Mesenchymal stem cell (in vitro differentiated cells and primary cell): ENCODE measurements at regions not wholly inside any gene's neighbourhood (a gene's known extent, or its start where the extent isn't known, plus 50 kb on each side); places are given as distances from the start of the nearest gene placed in this dataset.

Experiments used
- DNase-seq: peaks from one replicate; pipeline ENCODE4 v3.0.0-alpha.2; 2013
- H2AFZ ChIP-seq: one replicate; pipeline ENCODE4 v1.6.1; 2013; ENCODE audit warnings: low read depth, mild to moderate bottlenecking, control low read depth, inconsistent platforms, low read length, moderate library complexity
- H2AK5ac ChIP-seq: 2 replicates; pipeline ENCODE4 v1.6.1; 2013; ENCODE audit warnings: low read length, moderate library complexity, mild to moderate bottlenecking, inconsistent platforms; ENCODE audit not compliant: severe bottlenecking
- H2BK120ac ChIP-seq: one replicate; pipeline ENCODE4 v1.6.1; 2013; ENCODE audit warnings: low read depth, mild to moderate bottlenecking, inconsistent platforms, low read length, moderate library complexity
- H2BK12ac ChIP-seq, 2 experiments: one replicate each; pipeline ENCODE4 v1.6.1; 2013; ENCODE audit warnings: inconsistent platforms in 2 of 2, low read length in 2 of 2, mild to moderate bottlenecking in 2 of 2, moderate library complexity in 2 of 2, control low read depth in 1 of 2
- H2BK15ac ChIP-seq: one replicate; pipeline ENCODE4 v1.6.1; 2013; ENCODE audit warnings: mild to moderate bottlenecking, low read depth, inconsistent platforms; ENCODE audit not compliant: poor library complexity, severe bottlenecking
- H2BK5ac ChIP-seq: 2 replicates; pipeline ENCODE4 v1.6.1; 2013; ENCODE audit warnings: low read depth, mild to moderate bottlenecking, low read length, control low read depth, inconsistent platforms; ENCODE audit not compliant: poor library complexity, severe bottlenecking
- H3K14ac ChIP-seq, 2 experiments: one replicate each; pipeline ENCODE4 v1.6.1; 2013; ENCODE audit warnings: inconsistent platforms in 2 of 2, low read length in 2 of 2, control low read depth in 1 of 2, mild to moderate bottlenecking in 1 of 2, moderate library complexity in 1 of 2
- H3K18ac ChIP-seq, 2 experiments: one replicate each; pipeline ENCODE4 v1.6.1; 2013; ENCODE audit warnings: inconsistent platforms in 2 of 2, low read length in 2 of 2, control low read depth in 1 of 2, low read depth in 1 of 2, mild to moderate bottlenecking in 1 of 2
- H3K23ac ChIP-seq, 2 experiments: one replicate each; pipeline ENCODE4 v1.6.1; 2013; ENCODE audit warnings: inconsistent platforms in 2 of 2, low read length in 2 of 2, mild to moderate bottlenecking in 2 of 2, moderate library complexity in 2 of 2, control low read depth in 1 of 2
- H3K27ac ChIP-seq: 2 replicates; pipeline ENCODE4 v1.5.1; 2013; ENCODE audit warnings: mild to moderate bottlenecking, moderate library complexity, low read length, control low read depth, inconsistent platforms; ENCODE audit not compliant: poor library complexity, severe bottlenecking
- H3K27me3 ChIP-seq, 2 experiments: 2 replicates each; pipeline versions ENCODE4 v1.6.1 to v1.7.0; 2013; ENCODE audit warnings: low read length in 2 of 2, mild to moderate bottlenecking in 2 of 2, moderate library complexity in 2 of 2, control low read depth in 1 of 2, inconsistent platforms in 1 of 2; ENCODE audit not compliant: control insufficient read depth in 1 of 2, insufficient read depth in 1 of 2
- H3K36me3 ChIP-seq, 2 experiments: 2 replicates each; pipeline versions ENCODE4 v1.6.1 to v1.7.0; 2013; ENCODE audit warnings: low read length in 2 of 2, control low read depth in 1 of 2, inconsistent platforms in 1 of 2, low read depth in 1 of 2, mild to moderate bottlenecking in 1 of 2; ENCODE audit not compliant: insufficient read depth in 2 of 2, control insufficient read depth in 1 of 2
- H3K4ac ChIP-seq, 2 experiments: one replicate each; pipeline ENCODE4 v1.6.1; 2013; ENCODE audit warnings: inconsistent platforms in 2 of 2, low read length in 2 of 2, mild to moderate bottlenecking in 2 of 2, moderate library complexity in 2 of 2, control low read depth in 1 of 2, low read depth in 1 of 2
- H3K4me1 ChIP-seq: 2 replicates; pipeline ENCODE4 v1.6.1; 2013; ENCODE audit warnings: low read depth, low read length, control low read depth; ENCODE audit not compliant: control insufficient read depth, insufficient read depth
- H3K4me2 ChIP-seq: 2 replicates; pipeline ENCODE4 v1.6.1; 2013; ENCODE audit warnings: low read length, mild to moderate bottlenecking, inconsistent platforms; ENCODE audit not compliant: poor library complexity, severe bottlenecking
- H3K4me3 ChIP-seq, 2 experiments: 2 replicates each; pipeline versions ENCODE4 v1.5.1 to v1.7.0; 2013; ENCODE audit warnings: low read length in 2 of 2, mild to moderate bottlenecking in 2 of 2, control low read depth in 1 of 2, low read depth in 1 of 2; ENCODE audit not compliant: insufficient read depth in 1 of 2
- H3K79me1 ChIP-seq: replicated peaks from 2 replicates; pipeline ENCODE4 v1.6.1; 2013; ENCODE audit warnings: mild to moderate bottlenecking, control low read depth, low read length, inconsistent platforms; ENCODE audit not compliant: poor library complexity, severe bottlenecking
- H3K9ac ChIP-seq: 2 replicates; pipeline ENCODE4 v1.7.0; 2013; ENCODE audit warnings: mild to moderate bottlenecking, low read length, moderate library complexity
- H3K9me3 ChIP-seq: 2 replicates; pipeline ENCODE4 v1.7.0; 2013; ENCODE audit warnings: mild to moderate bottlenecking, low read length; ENCODE audit not compliant: control insufficient read depth
- H4K8ac ChIP-seq: one replicate; pipeline ENCODE4 v1.6.1; 2013; ENCODE audit warnings: inconsistent platforms, mild to moderate bottlenecking, low read length, moderate library complexity
- H4K91ac ChIP-seq: one replicate; pipeline ENCODE4 v1.6.1; 2013; ENCODE audit warnings: mild to moderate bottlenecking, low read length, inconsistent platforms
- WGBS: methylation state at CpG from one replicate; pipeline ENCODE4 v1.1.7; 2013; ENCODE audit warnings: mixed read lengths; 5-methylcytosine and 5-hydroxymethylcytosine counted together

GRCh38 chr13:91086936-91087716, 260.4 kb upstream of the MIR17HG start:
- Histone ChIP-seq H3K36me3 (no peaks in the 10 kb centered on the region), H3K27me3 (no peaks in the 10 kb centered on the region), H3K79me1 (no peaks in the 10 kb centered on the region), H3K4ac (no peak overlapping the region), H3K23ac (no peak overlapping the region), H3K18ac (no peak overlapping the region), H2AFZ (no peak overlapping the region), H2AK5ac (no peak overlapping the region), H3K9ac (no peak overlapping the region), H4K8ac (no peak overlapping the region), H3K4me2 (no peak overlapping the region), H3K14ac (no peak overlapping the region), H2BK12ac (no peak overlapping the region), H3K27ac (no peak overlapping the region), H3K4me1 (no peaks in the 10 kb centered on the region), H2BK15ac (no peak overlapping the region), H2BK5ac (no peak overlapping the region), H2BK120ac (no peak overlapping the region), H4K91ac (no peak overlapping the region), H3K4me3 (no peak overlapping the region), H3K9me3 (no peaks in the 10 kb centered on the region)
- 49% methylated on average over 2 of the region's 2 CpGs for WGBS
- no peak for DNase-seq

- Histone ChIP-seq H3K14ac (no peak overlapping the region), H2BK5ac (no peak overlapping the region), H3K23ac (no peak overlapping the region), H4K8ac (no peak overlapping the region), H2BK12ac (no peak overlapping the region), H3K4me1 (no peaks in the 10 kb centered on the region), H3K4me3 (no peak overlapping the region), H2BK120ac (no peak overlapping the region), H3K27ac (no peak overlapping the region), H3K27me3 (no peaks in the 10 kb centered on the region), H3K79me1 (no peaks in the 10 kb centered on the region), H2BK15ac (no peak overlapping the region), H2AFZ (no peak overlapping the region), H3K9ac (no peak overlapping the region), H4K91ac (no peak overlapping the region), H3K4me2 (no peak overlapping the region), H3K18ac (no peak overlapping the region), H2AK5ac (no peak overlapping the region), H3K9me3 (no peaks in the 10 kb centered on the region), H3K36me3 (no peaks in the 10 kb centered on the region), H3K4ac (no peak overlapping the region)
- DNase-seq, result no peak
- 89% methylated on average over 3 of the region's 5 CpGs for WGBS
These were observed 250.2 kb upstream of the MIR17HG start for GRCh38 chr13:91097269-91097668.

GRCh38 chr13:91099877-91100276, 247.6 kb upstream of the MIR17HG start:
- Histone ChIP-seq H4K8ac (no peak overlapping the region), H3K27ac (no peak overlapping the region), H3K4ac (no peak overlapping the region), H3K4me2 (no peak overlapping the region), H3K9ac (no peak overlapping the region), H3K4me3 (no peak overlapping the region), H3K9me3 (no peaks in the 10 kb centered on the region), H3K79me1 (no peaks in the 10 kb centered on the region), H3K4me1 (no peaks in the 10 kb centered on the region), H3K14ac (no peak overlapping the region), H2BK5ac (no peak overlapping the region), H3K18ac (no peak overlapping the region), H2AK5ac (no peak overlapping the region), H3K23ac (no peak overlapping the region), H4K91ac (no peak overlapping the region), H2AFZ (no peak overlapping the region), H3K27me3 (no peaks in the 10 kb centered on the region), H3K36me3 (no peaks in the 10 kb centered on the region), H2BK120ac (no peak overlapping the region), H2BK15ac (no peak overlapping the region), H2BK12ac (no peak overlapping the region)
- 100% methylated on average over 1 of the region's 1 CpG for WGBS
- no peak for DNase-seq

GRCh38 chr13:91100944-91101343, 246.5 kb upstream of the MIR17HG start:
- Histone ChIP-seq H4K8ac (no peak overlapping the region), H3K4ac (no peak overlapping the region), H3K27me3 (no peaks in the 10 kb centered on the region), H3K4me1 (no peaks in the 10 kb centered on the region), H3K14ac (no peak overlapping the region), H2BK120ac (no peak overlapping the region), H2BK12ac (no peak overlapping the region), H3K4me2 (no peak overlapping the region), H3K4me3 (no peak overlapping the region), H3K27ac (no peak overlapping the region), H3K36me3 (no peaks in the 10 kb centered on the region), H3K9me3 (no peaks in the 10 kb centered on the region), H2BK5ac (no peak overlapping the region), H3K79me1 (no peaks in the 10 kb centered on the region), H3K23ac (no peak overlapping the region), H2AFZ (no peak overlapping the region), H3K9ac (no peak overlapping the region), H3K18ac (no peak overlapping the region), H2BK15ac (no peak overlapping the region), H2AK5ac (no peak overlapping the region), H4K91ac (no peak overlapping the region)
- no peak for DNase-seq
